Breast epithelium (tissue), 3 donors: ENCODE measurements at regions not wholly inside any gene's neighbourhood (a gene's known extent, or its start where the extent isn't known, plus 50 kb on each side); places are given as distances from the start of the nearest gene placed in this dataset.

Source experiments
- CTCF ChIP-seq, 3 donors: fragments of 450-650 bp; IDR thresholded peaks; one replicate each; pipeline ENCODE4 v1.5.1; 2016 to 2017; ENCODE audit warnings: antibody characterized with exemption in 3 of 3, mild to moderate bottlenecking in 3 of 3, moderate library complexity in 3 of 3
- POLR2A ChIP-seq: fragments of 450-650 bp; IDR thresholded peaks from one replicate; pipeline ENCODE4 v1.6.1; 2016; ENCODE audit warnings: antibody characterized with exemption, mild to moderate bottlenecking, moderate library complexity
- POLR2AphosphoS5 ChIP-seq, 3 donors: sonication (generic); formaldehyde crosslinking; IDR thresholded peaks; one replicate each; pipeline ENCODE4 v1.6.1; 2017; ENCODE audit warnings: antibody characterized with exemption in 3 of 3

GRCh38 chr13:55652657-55653056 lies 1488.1 kb upstream of the PRR20A start:
- TF ChIP-seq POLR2AphosphoS5 (IDR thresholded peaks at IDR 0.05) (no peak), CTCF (IDR thresholded peaks at IDR 0.05) (no peak), POLR2A (no peak)
